ENCODE measurements at regions not wholly inside any gene's neighbourhood (a gene's known extent, or its start where the extent isn't known, plus 50 kb on each side); places are given as distances from the start of the nearest gene placed in this dataset.

- TF ChIP-seq CTCF (conservative IDR thresholded peaks at IDR 0.05) (no peak), EZH2 (IDR thresholded peaks at IDR 0.05; ENCODE audit: low read depth) (no peak)
Observed at GRCh38 chr3:124459678-124460077, 270.6 kb upstream of the UMPS start.
